ENCODE measurements at regions not wholly inside any gene's neighbourhood (a gene's known extent, or its start where the extent isn't known, plus 50 kb on each side); places are given as distances from the start of the nearest gene placed in this dataset.

DNA sequence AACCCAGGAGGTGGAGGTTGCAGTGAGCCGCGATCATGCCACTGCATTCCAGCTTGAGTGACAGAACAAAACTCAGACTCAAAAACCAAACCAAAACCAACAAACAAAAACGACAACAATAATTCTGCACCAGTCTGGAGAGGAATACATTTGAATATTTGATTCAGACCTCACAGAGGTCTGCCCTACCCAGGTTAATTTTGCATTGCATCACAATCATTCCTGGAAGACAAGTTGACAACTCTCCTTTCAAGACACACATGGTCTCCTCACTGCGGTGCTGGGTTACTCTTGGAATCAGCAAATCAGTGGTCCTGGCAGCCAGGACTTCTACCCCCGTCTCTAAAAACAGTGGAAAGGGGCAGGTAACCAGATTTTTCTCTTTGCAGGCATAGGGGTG lies 79.9 kb upstream of the TMTC4 start:
- Histone ChIP-seq H3K4me1 (ENCODE audit: control insufficient read depth, insufficient read depth, low read length) (no peaks in the 10 kb centered on the region), H3K27ac (ENCODE audit: low read length) (no peak overlapping the region), H3K9me3 (replicated peaks; ENCODE audit: control insufficient read depth, low read depth, low read length) (no peaks in the 10 kb centered on the region), H3K27me3 (ENCODE audit: control insufficient read depth, insufficient read depth, low read length) (no peaks in the 10 kb centered on the region), H3K36me3 (ENCODE audit: control insufficient read depth, insufficient read depth, low read length) (no peaks in the 10 kb centered on the region), H3K4me3 (ENCODE audit: low read length) (no peak overlapping the region)
- DNase-seq = no peak
- 100% methylated on average over 1 of the region's 5 CpGs for WGBS (ENCODE audit: insufficient coverage)

GRCh38 chr13:100753376-100753775 lies 78.8 kb upstream of the TMTC4 start:
- H3K36me3 ChIP-seq (ENCODE audit: control insufficient read depth, insufficient read depth, low read length) = no peaks in the 10 kb centered on the region
- H3K27ac ChIP-seq (ENCODE audit: low read length) = no peak overlapping the region
- H3K4me1 ChIP-seq (ENCODE audit: control insufficient read depth, insufficient read depth, low read length) = no peaks in the 10 kb centered on the region
- peak; percentile 20 for DNase-seq
- WGBS (ENCODE audit: insufficient coverage) = no CpG with 5 or more reads among the region's 4 CpGs
- no peak overlapping the region for H3K4me3 ChIP-seq (ENCODE audit: low read length)
- no peaks in the 10 kb centered on the region for H3K27me3 ChIP-seq (ENCODE audit: control insufficient read depth, insufficient read depth, low read length)
- no peaks in the 10 kb centered on the region for H3K9me3 ChIP-seq (replicated peaks; ENCODE audit: control insufficient read depth, low read depth, low read length)

DNA sequence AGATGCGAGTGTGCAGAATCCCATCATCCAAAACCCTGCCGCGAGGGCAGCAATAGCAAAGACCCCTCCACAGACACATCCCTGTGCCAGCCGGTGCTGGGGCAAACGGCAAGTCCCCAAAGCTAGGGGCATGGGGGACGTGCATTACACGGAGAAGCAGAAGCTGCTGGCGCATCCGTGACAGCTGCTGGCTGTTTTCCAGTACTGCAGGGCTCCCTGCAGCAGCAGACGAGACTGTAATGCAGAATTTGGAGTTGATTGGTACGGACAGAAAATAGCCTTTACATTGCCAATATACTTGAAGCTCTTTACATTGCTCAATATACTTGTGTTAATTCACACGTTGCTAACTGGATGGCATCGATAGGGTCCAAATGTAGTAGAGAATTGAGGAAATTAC lies 77.2 kb upstream of the TMTC4 start:
- Histone ChIP-seq H3K9me3 (replicated peaks; ENCODE audit: control insufficient read depth, low read depth, low read length) (no peaks in the 10 kb centered on the region), H3K4me3 (ENCODE audit: low read length) (no peak overlapping the region), H3K27ac (ENCODE audit: low read length) (no peak overlapping the region), H3K36me3 (ENCODE audit: control insufficient read depth, insufficient read depth, low read length) (no peaks in the 10 kb centered on the region), H3K27me3 (ENCODE audit: control insufficient read depth, insufficient read depth, low read length) (no peaks in the 10 kb centered on the region), H3K4me1 (ENCODE audit: control insufficient read depth, insufficient read depth, low read length) (no peaks in the 10 kb centered on the region)
- 80% methylated on average over 6 of the region's 13 CpGs for WGBS (ENCODE audit: insufficient coverage)
- no peak for DNase-seq

DNA sequence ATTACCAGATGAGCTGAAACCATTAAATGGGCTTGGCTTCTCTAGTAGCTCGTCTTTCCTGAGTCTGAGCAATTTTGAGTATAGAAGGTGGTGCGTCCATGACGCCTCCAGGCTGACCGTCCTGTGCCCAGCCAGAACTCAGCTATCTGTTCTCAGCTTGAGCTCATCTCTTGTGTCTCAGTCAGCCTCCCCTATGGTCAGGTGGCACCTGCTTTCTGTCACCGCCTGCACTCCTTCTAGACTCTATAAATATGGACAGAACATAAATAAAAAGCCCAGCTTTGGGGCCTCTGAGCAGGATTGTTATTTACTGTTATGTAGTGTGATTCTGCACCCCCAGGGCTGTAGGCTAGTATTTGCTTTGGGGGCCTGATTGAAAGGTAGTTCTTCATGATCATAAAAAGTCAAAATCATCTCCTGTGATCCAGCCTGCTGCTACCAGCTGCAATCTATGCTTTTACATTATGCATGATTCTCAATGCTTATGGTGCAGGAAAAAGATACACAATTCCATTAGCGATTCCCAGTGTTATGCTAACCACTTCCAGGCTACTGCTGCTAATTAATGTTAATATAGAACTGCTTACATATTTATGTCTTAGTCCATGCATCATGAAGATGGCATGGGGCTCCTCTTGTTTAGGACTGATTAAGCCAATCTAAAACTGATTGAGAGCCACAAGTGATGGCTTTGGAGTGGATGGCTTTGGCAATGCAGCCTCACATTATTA lies 72.5 kb upstream of the TMTC4 start:
- 100% methylated on average over 2 of the region's 6 CpGs for WGBS (ENCODE audit: insufficient coverage)
- Histone ChIP-seq H3K4me1 (ENCODE audit: control insufficient read depth, insufficient read depth, low read length) (no peaks in the 10 kb centered on the region), H3K27me3 (ENCODE audit: control insufficient read depth, insufficient read depth, low read length) (no peaks in the 10 kb centered on the region), H3K9me3 (replicated peaks; ENCODE audit: control insufficient read depth, low read depth, low read length) (no peaks in the 10 kb centered on the region), H3K4me3 (ENCODE audit: low read length) (no peak overlapping the region), H3K36me3 (ENCODE audit: control insufficient read depth, insufficient read depth, low read length) (no peaks in the 10 kb centered on the region), H3K27ac (ENCODE audit: low read length) (no peak overlapping the region)
- no peak for DNase-seq

DNA sequence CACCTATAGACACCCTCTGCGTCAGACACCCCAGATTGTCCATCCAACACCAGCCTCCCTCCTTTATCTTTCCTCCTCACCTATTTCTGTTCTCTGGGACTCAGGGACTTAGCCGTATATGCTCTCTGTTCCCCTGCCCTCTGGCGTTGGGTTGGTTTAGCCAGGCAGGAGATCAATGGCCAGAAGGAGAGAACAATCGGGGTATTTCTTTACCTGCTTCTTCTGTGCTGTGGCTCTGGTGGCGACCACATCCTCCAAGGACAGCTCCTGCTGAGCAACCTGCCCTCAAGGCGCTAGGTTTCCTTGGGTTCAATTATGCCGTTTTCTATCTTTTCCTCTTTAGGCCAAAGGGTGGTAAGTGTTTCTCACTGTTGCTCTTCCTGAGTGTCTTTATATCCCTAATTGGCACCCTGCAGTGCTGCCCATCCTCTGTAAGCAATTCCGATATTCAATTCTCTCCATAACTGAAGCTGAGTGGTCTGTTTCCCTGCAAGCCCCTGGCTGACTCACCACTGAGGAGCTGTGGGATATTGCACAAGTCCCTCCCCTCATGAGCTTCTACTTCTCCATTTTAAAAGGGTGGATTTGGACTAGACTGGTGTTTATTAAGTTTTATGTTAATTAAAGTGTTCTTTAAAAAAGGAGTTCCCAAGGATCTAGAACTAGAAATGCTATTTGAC lies 63.7 kb upstream of the TMTC4 start:
- H3K36me3 ChIP-seq (ENCODE audit: control insufficient read depth, insufficient read depth, low read length) = no peaks in the 10 kb centered on the region
- H3K27ac ChIP-seq (ENCODE audit: low read length) = no peak overlapping the region
- WGBS (ENCODE audit: insufficient coverage) = 90% methylated on average over 7 of the region's 8 CpGs
- no peak overlapping the region for H3K4me3 ChIP-seq (ENCODE audit: low read length)
- no peaks in the 10 kb centered on the region for H3K27me3 ChIP-seq (ENCODE audit: control insufficient read depth, insufficient read depth, low read length)
- DNase-seq = no peak
- no peaks in the 10 kb centered on the region for H3K4me1 ChIP-seq (ENCODE audit: control insufficient read depth, insufficient read depth, low read length)
- H3K9me3 ChIP-seq (replicated peaks; ENCODE audit: control insufficient read depth, low read depth, low read length) = peaks cover 2% of the 10 kb centered on the region

GRCh38 chr13:100735494-100735893 lies 60.9 kb upstream of the TMTC4 start:
- H3K4me1 ChIP-seq (ENCODE audit: control insufficient read depth, insufficient read depth, low read length) = peaks cover 3% of the 10 kb centered on the region
- H3K27ac ChIP-seq (ENCODE audit: low read length) = no peak overlapping the region
- H3K36me3 ChIP-seq (ENCODE audit: control insufficient read depth, insufficient read depth, low read length) = no peaks in the 10 kb centered on the region
- DNase-seq = no peak
- no peaks in the 10 kb centered on the region for H3K27me3 ChIP-seq (ENCODE audit: control insufficient read depth, insufficient read depth, low read length)
- H3K4me3 ChIP-seq (ENCODE audit: low read length) = no peak overlapping the region
- peaks cover 2% of the 10 kb centered on the region for H3K9me3 ChIP-seq (replicated peaks; ENCODE audit: control insufficient read depth, low read depth, low read length)
- 79% methylated on average over 9 of the region's 9 CpGs for WGBS (ENCODE audit: insufficient coverage)

DNA sequence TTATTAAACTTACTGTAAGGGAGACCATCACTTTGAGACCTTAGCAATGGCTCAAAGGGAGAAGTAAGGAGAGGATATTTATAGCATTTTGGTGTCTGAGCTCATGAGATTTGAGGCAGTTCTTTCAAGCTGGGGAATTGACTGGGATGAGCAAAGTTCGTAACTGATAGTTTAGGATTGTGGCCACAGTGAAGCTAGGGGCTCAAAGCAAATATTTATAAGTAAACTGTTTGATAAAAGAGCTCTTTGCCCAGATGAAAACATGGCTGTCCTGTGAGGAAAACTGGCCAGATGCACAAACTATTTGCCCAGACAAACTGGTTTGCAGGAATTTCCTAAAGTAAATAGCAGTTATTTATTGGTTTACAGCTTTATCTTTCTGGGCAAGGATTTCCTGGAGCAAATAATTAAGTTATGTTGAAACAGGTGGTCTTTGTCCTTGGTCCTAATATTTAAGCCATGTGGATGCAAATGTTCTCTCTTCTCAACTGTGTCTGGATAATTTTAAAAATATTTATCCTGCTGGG lies 59.7 kb upstream of the TMTC4 start:
- Histone ChIP-seq H3K4me1 (ENCODE audit: control insufficient read depth, insufficient read depth, low read length) (peaks cover 3% of the 10 kb centered on the region), H3K4me3 (ENCODE audit: low read length) (no peak overlapping the region), H3K27ac (ENCODE audit: low read length) (no peak overlapping the region), H3K9me3 (replicated peaks; ENCODE audit: control insufficient read depth, low read depth, low read length) (peaks cover under 1% of the 10 kb centered on the region), H3K36me3 (ENCODE audit: control insufficient read depth, insufficient read depth, low read length) (no peaks in the 10 kb centered on the region), H3K27me3 (ENCODE audit: control insufficient read depth, insufficient read depth, low read length) (no peaks in the 10 kb centered on the region)
- DNase-seq = no peak
- WGBS (ENCODE audit: insufficient coverage) = 60% methylated on average over 1 of the region's 1 CpG

DNA sequence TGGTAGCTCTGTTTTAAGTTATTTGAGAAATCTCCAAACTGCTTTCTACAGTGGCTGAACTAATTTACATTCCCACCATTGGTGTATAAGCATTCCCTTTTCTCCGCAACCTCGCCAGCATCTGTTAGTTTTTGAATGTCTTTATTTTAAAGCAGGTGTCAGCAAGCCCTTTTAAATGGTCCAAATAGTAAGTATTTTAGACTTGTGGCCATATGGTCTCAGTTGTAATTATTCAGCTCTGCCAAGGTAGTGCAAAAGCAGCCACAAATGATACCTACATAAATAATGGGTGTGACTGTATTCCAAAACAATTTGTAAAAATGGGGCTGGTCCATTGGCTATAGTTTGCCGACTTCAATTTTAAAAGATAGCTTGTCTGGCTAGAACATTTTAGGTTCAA lies 58.7 kb upstream of the TMTC4 start:
- Histone ChIP-seq H3K4me1 (ENCODE audit: control insufficient read depth, insufficient read depth, low read length) (peaks cover 3% of the 10 kb centered on the region), H3K9me3 (replicated peaks; ENCODE audit: control insufficient read depth, low read depth, low read length) (peaks cover under 1% of the 10 kb centered on the region), H3K36me3 (ENCODE audit: control insufficient read depth, insufficient read depth, low read length) (no peaks in the 10 kb centered on the region), H3K27ac (ENCODE audit: low read length) (no peak overlapping the region), H3K27me3 (ENCODE audit: control insufficient read depth, insufficient read depth, low read length) (no peaks in the 10 kb centered on the region), H3K4me3 (ENCODE audit: low read length) (no peak overlapping the region)
- DNase-seq = no peak
- WGBS (ENCODE audit: insufficient coverage) = no CpG with 5 or more reads among the region's 3 CpGs

DNA sequence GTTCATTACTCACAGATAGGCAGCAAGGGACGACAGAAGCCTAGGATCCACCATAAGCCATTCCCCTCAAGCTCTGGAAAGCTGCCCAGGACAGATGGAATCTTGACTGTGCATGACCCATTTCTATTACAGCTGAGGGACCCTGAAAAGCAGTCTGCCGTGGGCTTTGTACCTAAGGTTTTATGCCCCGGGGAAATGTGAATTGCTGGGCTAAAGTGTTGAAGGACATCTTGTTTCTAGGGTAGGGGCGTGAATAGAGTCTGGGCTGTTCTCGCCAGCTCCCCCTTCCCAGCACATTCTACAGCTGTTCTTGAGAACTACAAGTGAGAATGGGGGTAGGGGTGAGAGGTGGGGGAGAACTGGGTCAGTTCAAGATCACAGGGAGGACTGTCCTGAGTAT lies 53.6 kb upstream of the TMTC4 start:
- Histone ChIP-seq H3K4me3 (ENCODE audit: low read length) (no peak overlapping the region), H3K27ac (ENCODE audit: low read length) (no peak overlapping the region), H3K36me3 (ENCODE audit: control insufficient read depth, insufficient read depth, low read length) (no peaks in the 10 kb centered on the region), H3K4me1 (ENCODE audit: control insufficient read depth, insufficient read depth, low read length) (peaks cover 3% of the 10 kb centered on the region), H3K27me3 (ENCODE audit: control insufficient read depth, insufficient read depth, low read length) (no peaks in the 10 kb centered on the region), H3K9me3 (replicated peaks; ENCODE audit: control insufficient read depth, low read depth, low read length) (peaks cover 4% of the 10 kb centered on the region)
- no peak for DNase-seq
- WGBS (ENCODE audit: insufficient coverage) = 67% methylated on average over 1 of the region's 5 CpGs

DNA sequence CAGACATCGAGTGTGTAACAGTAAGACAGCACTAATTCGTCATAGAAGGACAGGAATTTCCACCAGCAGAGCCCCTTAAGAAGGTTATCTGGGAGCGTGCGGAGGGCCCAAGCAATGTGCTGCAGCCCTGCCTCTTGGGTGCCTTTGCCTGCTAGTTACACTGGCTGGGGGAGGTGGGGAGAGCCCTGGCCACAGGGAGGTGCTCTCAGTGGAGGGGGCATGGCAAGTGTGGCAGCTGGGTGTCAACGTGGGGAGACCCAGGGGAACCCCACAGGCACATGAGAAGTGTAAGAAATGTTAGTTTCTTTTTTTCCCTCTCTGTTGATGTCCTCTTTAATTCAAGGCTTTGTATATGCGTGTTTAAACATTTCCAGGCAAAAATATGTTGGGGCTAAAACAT lies 50.9 kb upstream of the TMTC4 start:
- H3K4me1 ChIP-seq (ENCODE audit: control insufficient read depth, insufficient read depth, low read length) = no peaks in the 10 kb centered on the region
- no peak overlapping the region for H3K27ac ChIP-seq (ENCODE audit: low read length)
- peaks cover 4% of the 10 kb centered on the region for H3K9me3 ChIP-seq (replicated peaks; ENCODE audit: control insufficient read depth, low read depth, low read length)
- H3K36me3 ChIP-seq (ENCODE audit: control insufficient read depth, insufficient read depth, low read length) = no peaks in the 10 kb centered on the region
- H3K27me3 ChIP-seq (ENCODE audit: control insufficient read depth, insufficient read depth, low read length) = no peaks in the 10 kb centered on the region
- DNase-seq = no peak
- no peak overlapping the region for H3K4me3 ChIP-seq (ENCODE audit: low read length)
- WGBS (ENCODE audit: insufficient coverage) = 61% methylated on average over 6 of the region's 6 CpGs
